Gastroesophageal sphincter (tissue), 3 donors: ENCODE measurements at regions not wholly inside any gene's neighbourhood (a gene's known extent, or its start where the extent isn't known, plus 50 kb on each side); places are given as distances from the start of the nearest gene placed in this dataset.

Experiments
- CTCF ChIP-seq, 4 experiments: fragments of 200-600 bp in 2 of 4; fragments of 450-650 bp in 2 of 4; sonication (generic) in 1 of 4; IDR thresholded peaks; one replicate each; pipeline ENCODE4 v1.5.1; 2017 to 2019; ENCODE audit warnings: antibody characterized with exemption in 4 of 4, mild to moderate bottlenecking in 2 of 4, moderate library complexity in 2 of 4
- EP300 ChIP-seq: sonication (generic); formaldehyde crosslinking; IDR thresholded peaks from one replicate; pipeline ENCODE4 v1.6.1; 2017; ENCODE audit warnings: antibody characterized with exemption, mild to moderate bottlenecking
- POLR2AphosphoS5 ChIP-seq: sonication (generic); formaldehyde crosslinking; IDR thresholded peaks from one replicate; pipeline ENCODE4 v1.6.1; 2017; ENCODE audit warnings: antibody characterized with exemption

- TF ChIP-seq CTCF (IDR thresholded peaks at IDR 0.05) = no peak
- no peak for TF ChIP-seq EP300
- no peak for TF ChIP-seq POLR2AphosphoS5
Measured at GRCh38 chr14:100640471-100641273, 53.5 kb upstream of the BEGAIN start.
